Right lobe of liver (tissue), 4 donors: ENCODE measurements at regions not wholly inside any gene's neighbourhood (a gene's known extent, or its start where the extent isn't known, plus 50 kb on each side); places are given as distances from the start of the nearest gene placed in this dataset.

Experiments used
- CTCF ChIP-seq, 4 donors: fragments of 200-600 bp in 3 of 4; fragments of 450-650 bp in 1 of 4; IDR thresholded peaks; one replicate each; pipeline versions ENCODE4 v1.5.1 to v1.8.0; 2016 to 2022; ENCODE audit warnings: antibody characterized with exemption in 4 of 4, mild to moderate bottlenecking in 2 of 4
- POLR2A ChIP-seq: fragments of 450-650 bp; IDR thresholded peaks from one replicate; pipeline ENCODE4 v1.6.1; 2017; ENCODE audit warnings: antibody characterized with exemption, mild to moderate bottlenecking
- donor health status: DM: no; HTN: no; CAD: no.
- donor health status: DM: no; HTN: no; CAD: no.
- donor health status: DM: no; HTN: yes; CAD: no.

- no peak for TF ChIP-seq POLR2A
- TF ChIP-seq CTCF (IDR thresholded peaks at IDR 0.05), result no peak
Measured at GRCh38 chr2:8403876-8404275, 278.0 kb upstream of the ID2 start.
